Gastroesophageal sphincter (tissue), 3 donors: ENCODE measurements at regions not wholly inside any gene's neighbourhood (a gene's known extent, or its start where the extent isn't known, plus 50 kb on each side); places are given as distances from the start of the nearest gene placed in this dataset.

ENCODE experiments used
- POLR2A ChIP-seq, 2 donors: fragments of 450-650 bp; IDR thresholded peaks; one replicate each; pipeline ENCODE4 v1.6.1; 2017; ENCODE audit warnings: antibody characterized with exemption in 2 of 2, mild to moderate bottlenecking in 2 of 2, moderate library complexity in 1 of 2
- TF ChIP-seq, protein P1 (sequence below), 4 experiments: fragments of 200-600 bp in 2 of 4; fragments of 450-650 bp in 2 of 4; sonication (generic) in 1 of 4; IDR thresholded peaks; one replicate each; pipeline ENCODE4 v1.5.1; 2017 to 2019; ENCODE audit warnings: antibody characterized with exemption in 4 of 4, mild to moderate bottlenecking in 2 of 4, moderate library complexity in 2 of 4

DNA sequence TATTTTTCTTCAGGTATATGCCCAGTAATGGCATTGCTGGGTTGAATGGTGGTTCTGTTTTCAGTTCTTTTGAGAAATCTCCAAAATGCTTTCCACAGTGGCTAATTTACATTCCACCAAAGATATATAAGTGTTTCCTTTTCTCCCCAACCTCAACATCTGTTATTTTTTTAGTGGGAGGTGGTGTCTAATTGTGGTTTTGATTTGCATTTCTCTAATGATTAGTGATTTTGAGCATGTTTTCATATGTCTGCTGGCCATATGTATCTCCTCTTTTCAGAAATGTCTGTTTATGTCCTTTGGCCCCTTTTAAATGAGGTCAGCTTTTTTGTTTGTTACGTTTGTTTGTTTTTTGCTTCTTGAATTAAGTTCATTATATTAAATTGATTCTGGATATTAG, 760.2 kb downstream of the KCNA4 start:
- TF ChIP-seq POLR2A (IDR thresholded peaks at IDR 0.05): no peak
- TF ChIP-seq, protein P1, sequence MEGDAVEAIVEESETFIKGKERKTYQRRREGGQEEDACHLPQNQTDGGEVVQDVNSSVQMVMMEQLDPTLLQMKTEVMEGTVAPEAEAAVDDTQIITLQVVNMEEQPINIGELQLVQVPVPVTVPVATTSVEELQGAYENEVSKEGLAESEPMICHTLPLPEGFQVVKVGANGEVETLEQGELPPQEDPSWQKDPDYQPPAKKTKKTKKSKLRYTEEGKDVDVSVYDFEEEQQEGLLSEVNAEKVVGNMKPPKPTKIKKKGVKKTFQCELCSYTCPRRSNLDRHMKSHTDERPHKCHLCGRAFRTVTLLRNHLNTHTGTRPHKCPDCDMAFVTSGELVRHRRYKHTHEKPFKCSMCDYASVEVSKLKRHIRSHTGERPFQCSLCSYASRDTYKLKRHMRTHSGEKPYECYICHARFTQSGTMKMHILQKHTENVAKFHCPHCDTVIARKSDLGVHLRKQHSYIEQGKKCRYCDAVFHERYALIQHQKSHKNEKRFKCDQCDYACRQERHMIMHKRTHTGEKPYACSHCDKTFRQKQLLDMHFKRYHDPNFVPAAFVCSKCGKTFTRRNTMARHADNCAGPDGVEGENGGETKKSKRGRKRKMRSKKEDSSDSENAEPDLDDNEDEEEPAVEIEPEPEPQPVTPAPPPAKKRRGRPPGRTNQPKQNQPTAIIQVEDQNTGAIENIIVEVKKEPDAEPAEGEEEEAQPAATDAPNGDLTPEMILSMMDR (IDR thresholded peaks at IDR 0.05): no peak
